GM19351 (cell line): ENCODE measurements at regions not wholly inside any gene's neighbourhood (a gene's known extent, or its start where the extent isn't known, plus 50 kb on each side); places are given as distances from the start of the nearest gene placed in this dataset.

Experiments used
- ATAC-seq: cut with Tn5 transposase; IDR thresholded peaks from one replicate; pipeline ENCODE4 v1.9.1; 2021; ENCODE audit warnings: mild to moderate bottlenecking, moderate library complexity; ENCODE audit not compliant: unreplicated experiment

GRCh38 chr5:4661326-4661725 is 478.8 kb upstream of the ADAMTS16 start:
- no peak for ATAC-seq

GRCh38 chr5:4661836-4662235 is 478.3 kb upstream of the ADAMTS16 start:
- no peak for ATAC-seq

- no peak for ATAC-seq
These were observed 477.4 kb upstream of the ADAMTS16 start for GRCh38 chr5:4662756-4663155.

- ATAC-seq = no peak
These were observed 474.2 kb upstream of the ADAMTS16 start for GRCh38 chr5:4665911-4666310.

GRCh38 chr5:4674166-4674565 is 466.0 kb upstream of the ADAMTS16 start:
- ATAC-seq = no peak

GRCh38 chr5:4676934-4677333 is 463.2 kb upstream of the ADAMTS16 start:
- no peak for ATAC-seq

- no peak for ATAC-seq
These were observed 455.2 kb upstream of the ADAMTS16 start for GRCh38 chr5:4684946-4685345.

- ATAC-seq = no peak
These were observed 441.5 kb upstream of the ADAMTS16 start for GRCh38 chr5:4698596-4698995.

- no peak for ATAC-seq
These were observed 440.5 kb upstream of the ADAMTS16 start for GRCh38 chr5:4699592-4699991.

- no peak for ATAC-seq
These were observed 440.1 kb upstream of the ADAMTS16 start for GRCh38 chr5:4700069-4700468.

- no peak for ATAC-seq
These were observed 439.3 kb upstream of the ADAMTS16 start for GRCh38 chr5:4700871-4701270.

GRCh38 chr5:4703931-4704458 is 436.1 kb upstream of the ADAMTS16 start:
- no peak for ATAC-seq

GRCh38 chr5:4704951-4705350 is 435.2 kb upstream of the ADAMTS16 start:
- no peak for ATAC-seq

- ATAC-seq = no peak
These were observed 423.3 kb upstream of the ADAMTS16 start for GRCh38 chr5:4716781-4717180.

- ATAC-seq = no peak
These were observed 422.7 kb upstream of the ADAMTS16 start for GRCh38 chr5:4717446-4717845.

- ATAC-seq = no peak
These were observed 419.3 kb upstream of the ADAMTS16 start for GRCh38 chr5:4720831-4721230.

- no peak for ATAC-seq
These were observed 417.2 kb upstream of the ADAMTS16 start for GRCh38 chr5:4722886-4723285.

- no peak for ATAC-seq
These were observed 414.5 kb upstream of the ADAMTS16 start for GRCh38 chr5:4725594-4725993.

- ATAC-seq = no peak
These were observed 409.9 kb upstream of the ADAMTS16 start for GRCh38 chr5:4730279-4730678.

- no peak for ATAC-seq
These were observed 405.8 kb upstream of the ADAMTS16 start for GRCh38 chr5:4734348-4734747.

- no peak for ATAC-seq
These were observed 404.9 kb upstream of the ADAMTS16 start for GRCh38 chr5:4735261-4735660.

GRCh38 chr5:4737868-4738267 is 402.3 kb upstream of the ADAMTS16 start:
- ATAC-seq = no peak

- no peak for ATAC-seq
These were observed 401.8 kb upstream of the ADAMTS16 start for GRCh38 chr5:4738298-4738697.

GRCh38 chr5:4740156-4740555 is 400.0 kb upstream of the ADAMTS16 start:
- no peak for ATAC-seq
